COR-L47 (cell line): ENCODE measurements at regions not wholly inside any gene's neighbourhood (a gene's known extent, or its start where the extent isn't known, plus 50 kb on each side); places are given as distances from the start of the nearest gene placed in this dataset.

Experiments
- DNase-seq: peaks from one replicate; lab custom pipeline; 2025; lab: John Stamatoyannopoulos, UW

DNA sequence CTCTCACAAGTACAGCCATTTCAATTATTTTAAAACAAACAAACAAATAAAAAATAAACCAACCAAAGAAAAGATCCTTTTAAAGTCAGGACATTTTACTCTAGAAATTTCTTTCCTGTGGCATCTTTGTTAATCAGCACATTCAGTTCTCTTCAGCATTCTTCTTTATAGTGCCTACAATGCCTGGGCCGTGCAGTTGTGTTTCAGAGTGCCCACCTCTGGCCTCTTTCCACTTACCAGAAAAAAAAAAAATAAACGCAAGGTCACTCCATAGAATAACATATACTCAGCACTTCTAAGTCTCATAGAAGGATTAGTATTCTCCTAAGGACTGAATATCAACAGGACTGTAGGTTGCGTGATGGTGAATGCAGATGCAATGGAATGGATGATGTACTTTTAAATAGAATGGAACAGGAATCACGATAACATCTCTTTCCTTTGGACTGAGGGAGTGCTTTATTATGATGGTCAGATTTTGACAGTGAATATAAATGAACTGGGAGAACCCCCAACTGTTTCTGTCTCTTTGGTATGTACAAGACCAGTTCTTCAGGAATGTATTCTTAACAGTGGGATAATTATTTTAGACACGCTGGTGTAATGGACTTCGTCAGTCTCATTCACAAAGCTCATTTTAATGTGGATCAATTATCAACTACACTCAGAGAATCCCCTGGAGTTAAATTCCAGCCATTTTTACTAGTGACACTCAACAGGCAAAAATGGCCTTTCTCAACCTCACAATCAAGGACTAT is 125.0 kb upstream of the NBEA start:
- DNase-seq = no peak

DNA sequence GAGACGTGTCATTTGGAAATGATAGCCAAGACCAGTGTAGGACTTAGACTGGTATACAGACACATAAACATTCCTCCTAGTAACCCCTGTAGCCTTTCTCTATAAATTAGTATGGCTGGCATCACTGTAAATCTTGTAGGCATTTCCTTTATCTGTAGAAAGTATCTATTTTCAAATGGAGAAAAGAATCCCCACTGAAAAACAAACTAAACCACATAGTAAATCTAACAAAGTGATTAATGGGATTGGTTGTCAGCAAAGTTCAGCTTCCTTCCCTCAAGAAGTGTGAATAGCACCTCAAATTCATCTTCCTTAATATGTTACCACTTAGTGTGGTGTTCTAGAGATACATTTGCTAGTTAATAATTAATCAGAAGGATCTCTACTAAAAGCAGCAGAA is 119.4 kb upstream of the NBEA start:
- no peak for DNase-seq

DNA sequence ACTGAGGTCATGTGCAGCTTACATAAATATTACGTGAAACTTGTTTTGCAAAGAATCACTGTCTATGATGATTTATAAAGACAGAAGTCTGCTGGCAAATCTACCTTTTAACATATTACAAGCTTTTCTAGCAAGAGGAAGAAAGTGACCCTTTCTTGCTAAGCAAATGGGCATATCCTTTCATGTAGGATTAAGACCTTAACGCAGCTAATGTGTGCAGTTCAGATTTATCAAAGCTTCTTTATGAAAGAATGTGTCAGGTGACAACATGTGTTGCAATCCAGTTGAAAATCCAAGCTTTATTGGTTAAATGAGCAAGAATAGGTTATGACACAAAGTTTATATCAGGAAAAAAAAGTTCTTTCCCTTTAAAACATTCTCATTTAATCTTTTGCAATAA is 115.6 kb upstream of the NBEA start:
- DNase-seq = no peak

DNA sequence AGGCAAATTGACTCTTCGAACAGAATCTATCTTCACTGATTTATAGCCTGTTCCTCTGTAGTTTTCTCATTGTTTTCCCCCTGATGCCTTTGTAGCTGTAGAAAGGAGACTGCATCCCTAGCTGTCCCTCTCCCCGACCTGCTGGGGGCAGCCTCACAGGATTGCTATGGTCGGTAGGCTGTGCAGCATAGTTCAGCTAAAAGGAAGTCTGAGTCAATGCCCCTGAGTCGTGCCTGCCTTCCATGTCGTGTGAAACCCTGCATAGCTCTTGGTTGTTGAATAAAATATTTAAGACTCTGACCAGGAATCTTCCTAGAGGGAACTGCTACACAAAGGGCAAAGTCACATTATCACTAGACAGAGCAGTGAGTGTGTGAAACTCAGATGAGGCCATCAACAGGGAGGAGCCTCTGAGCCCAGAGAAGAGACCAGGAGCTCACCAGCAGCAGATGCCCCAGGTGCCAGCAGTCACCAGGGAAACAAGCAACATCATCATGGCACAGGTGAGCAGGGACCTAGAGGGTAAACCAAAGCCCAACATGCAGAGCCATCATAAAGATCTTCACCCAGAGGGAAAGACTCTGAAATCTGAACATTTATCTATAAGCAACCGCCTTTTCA is 108.4 kb upstream of the NBEA start:
- no peak for DNase-seq

DNA sequence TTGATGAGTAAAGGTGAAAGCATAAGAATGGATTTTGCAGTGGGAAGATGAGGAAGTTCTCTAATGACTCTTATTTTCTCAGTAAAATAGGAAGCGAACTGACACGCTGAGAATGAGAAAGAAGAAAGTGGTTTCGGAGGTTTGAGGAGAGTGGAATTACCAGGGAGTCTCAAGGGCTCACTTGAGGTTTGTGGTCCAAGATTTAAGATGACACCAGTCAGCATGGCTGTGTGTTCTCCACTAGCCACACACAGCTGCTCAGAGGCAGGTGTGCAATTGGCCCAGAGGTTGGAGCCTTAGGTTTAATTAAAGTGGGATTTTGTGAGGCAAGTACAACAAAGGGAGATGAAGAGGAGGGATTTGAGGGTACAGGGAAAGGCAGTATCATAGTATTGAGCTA is 99.6 kb upstream of the NBEA start:
- no peak for DNase-seq

DNA sequence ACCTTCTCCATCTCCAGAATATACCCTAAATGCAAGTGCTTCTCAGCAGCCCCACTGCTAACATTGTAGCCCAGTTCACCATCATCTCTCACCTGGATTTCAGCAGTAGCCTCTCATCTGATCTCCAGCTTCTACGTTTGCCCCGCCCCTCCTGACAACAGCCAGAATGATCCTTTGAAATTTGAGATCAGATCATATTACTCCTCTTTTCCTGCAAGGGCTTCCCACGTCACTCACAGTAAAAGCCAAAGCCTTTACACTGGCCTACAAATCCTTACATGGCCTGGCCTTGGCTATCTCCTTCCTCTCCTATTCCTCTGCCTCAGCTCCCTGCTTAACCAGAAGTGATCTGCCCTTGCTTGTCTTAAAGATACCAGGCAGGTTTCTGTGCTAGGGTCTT is 94.3 kb upstream of the NBEA start:
- no peak for DNase-seq

DNA sequence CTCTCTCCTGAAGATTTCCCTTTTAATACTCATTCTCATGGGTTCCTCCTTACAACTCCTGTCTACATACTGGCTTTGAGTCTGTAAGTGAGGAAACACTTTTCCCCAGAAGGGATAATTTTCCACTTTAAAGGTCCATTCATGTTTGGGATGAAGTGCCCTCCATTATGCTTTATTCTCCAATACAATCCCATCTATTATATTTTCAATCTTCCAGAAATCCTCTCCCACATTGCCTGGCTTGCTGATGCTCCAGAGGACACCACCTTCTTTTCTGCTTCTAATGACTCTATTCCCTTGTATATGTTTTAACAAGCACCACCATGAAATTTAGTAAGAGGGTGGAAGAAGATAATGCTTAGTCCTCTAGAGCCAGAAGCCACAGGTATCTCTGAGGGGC is 92.7 kb upstream of the NBEA start:
- no peak for DNase-seq

DNA sequence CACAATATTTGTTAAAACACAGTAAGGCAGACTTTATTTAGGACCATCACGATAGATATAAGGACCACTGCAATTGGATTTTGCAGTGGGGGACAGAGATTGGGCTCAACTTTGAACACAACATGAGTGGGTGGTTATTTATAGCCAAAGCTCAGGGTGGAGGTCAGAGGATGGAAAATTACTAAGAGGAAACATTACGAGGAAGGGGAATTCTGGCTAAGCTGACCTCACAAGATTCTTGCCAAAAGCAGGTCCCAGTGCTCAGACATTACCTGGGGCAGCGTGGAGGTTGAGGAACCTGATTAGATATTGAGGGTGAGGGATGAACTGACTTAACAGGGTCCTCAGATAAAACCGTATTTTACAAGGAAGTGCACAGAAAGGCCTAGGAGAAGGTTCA is 88.9 kb upstream of the NBEA start:
- DNase-seq = no peak

DNA sequence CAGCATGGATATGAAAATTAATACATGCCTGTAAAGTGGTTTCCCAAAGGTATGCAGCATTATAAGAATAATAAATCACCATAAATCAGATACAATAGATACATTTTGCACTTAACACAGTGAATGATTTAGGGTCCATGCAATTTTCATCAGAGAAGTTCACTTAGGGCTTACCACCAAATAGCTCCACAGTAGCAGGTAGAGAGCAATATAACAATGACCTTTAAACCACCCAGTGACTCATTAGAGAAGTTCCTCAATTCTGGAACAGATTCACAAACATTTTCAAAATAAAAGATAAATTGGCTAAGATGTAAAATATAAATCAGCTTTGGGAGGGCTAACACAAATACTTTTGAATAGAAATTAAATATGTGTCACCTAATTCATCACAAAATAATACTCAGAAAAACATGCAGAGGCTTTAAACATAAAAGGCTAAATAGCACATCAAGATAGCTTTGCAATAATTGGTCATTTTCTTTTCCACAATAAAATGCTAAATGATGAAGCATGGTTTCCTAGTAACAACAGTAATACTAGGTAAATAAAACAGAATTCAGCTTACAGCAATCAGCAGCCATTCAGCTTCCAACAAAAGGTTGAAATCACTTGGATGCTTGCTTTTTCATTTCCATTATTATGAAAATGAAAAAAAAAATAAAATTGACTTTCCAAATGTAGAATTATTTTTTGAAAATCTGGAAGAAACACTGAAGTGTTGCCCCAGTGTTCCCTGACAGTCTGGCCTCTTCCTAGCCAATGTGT is 84.3 kb upstream of the NBEA start:
- DNase-seq = peak; percentile 48

DNA sequence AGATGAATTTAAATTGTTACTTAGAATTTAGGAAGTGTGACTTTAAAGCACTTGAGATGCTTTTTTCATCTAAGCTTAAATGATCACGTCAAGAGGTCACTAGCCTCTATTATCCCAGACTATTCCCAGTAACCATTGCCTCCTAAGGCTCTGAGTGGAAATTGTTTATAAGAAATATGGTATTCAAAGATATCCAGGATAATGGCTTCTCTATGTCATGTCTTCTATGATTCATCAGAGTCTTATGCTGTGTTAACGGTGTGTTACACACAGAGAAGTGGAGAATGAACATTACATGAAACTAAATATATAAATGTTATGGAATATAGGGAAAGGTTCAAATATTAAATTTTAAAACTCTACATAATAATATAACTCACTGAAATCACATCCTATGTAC is 79.8 kb upstream of the NBEA start:
- no peak for DNase-seq

DNA sequence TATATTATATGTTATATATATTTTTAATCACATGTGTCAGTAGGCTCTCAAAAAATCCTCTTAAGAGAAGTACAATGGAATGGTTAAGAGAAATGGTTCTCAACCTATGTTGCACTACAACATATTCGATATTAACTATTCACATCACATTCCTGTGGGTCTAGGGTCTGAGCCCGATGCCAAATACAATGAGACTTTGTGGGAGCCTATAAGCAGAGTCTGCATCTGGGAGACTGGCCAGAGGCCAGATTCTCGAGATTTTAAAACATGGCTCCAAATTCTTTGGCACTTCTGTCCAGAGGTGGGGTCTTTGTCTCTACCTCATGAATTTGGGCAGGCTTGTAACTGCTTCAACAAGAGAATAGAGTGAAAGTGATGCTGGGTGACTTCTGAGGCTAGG is 79.4 kb upstream of the NBEA start:
- no peak for DNase-seq

DNA sequence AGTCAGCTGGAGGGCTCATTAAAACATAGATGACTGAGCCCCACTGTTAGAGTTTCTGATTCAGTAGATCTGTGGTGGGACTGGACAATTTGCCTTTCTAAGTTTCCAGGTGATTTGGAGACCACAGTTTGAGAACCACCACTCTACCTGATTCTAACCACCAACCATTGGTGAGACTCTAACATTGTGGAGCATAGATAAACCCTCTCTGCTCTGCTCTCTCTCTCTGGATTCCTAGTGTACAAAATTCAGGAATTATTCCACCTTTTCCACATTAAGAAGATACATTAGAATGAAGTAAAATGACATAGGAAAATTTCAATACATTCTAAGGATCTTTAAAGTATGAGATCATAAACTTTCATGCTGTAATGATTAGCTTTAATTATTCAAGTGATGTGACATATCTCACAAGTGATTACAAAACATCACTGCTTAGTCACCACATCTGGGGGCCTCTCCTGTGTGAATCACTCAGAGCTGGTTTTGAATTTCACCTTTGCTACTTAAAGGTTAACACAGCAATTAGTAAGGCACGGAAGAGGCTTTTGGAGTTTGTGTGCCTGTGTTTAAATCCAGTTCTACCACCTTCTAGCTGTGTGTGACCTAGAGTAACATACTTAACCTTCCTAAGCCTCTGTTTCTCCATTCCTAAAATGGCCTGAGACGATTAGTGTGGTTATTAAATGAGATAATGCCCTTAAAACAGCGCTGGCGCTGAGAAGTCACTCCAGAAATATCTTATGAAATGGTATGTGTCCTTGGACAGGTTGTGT is 78.5 kb upstream of the NBEA start:
- DNase-seq = no peak

DNA sequence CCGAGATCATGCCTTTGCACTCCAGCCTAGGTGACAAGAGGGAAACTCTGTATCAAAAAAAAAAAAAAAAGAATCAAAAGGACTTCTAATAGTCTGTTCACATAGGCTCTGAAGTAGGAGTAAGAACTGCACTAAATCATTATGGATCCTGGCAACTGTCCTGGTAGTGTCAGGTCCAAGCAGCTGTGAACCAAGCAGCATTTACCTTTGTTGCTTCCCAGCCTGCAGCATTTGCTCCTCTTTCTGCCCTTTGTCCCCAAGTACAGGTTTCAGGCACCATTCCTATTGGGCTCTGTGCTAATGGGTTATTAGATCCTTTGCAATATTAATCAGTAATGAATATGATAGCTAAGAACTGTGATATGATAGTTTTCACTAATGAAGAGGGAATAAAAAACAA is 77.4 kb upstream of the NBEA start:
- DNase-seq = no peak

DNA sequence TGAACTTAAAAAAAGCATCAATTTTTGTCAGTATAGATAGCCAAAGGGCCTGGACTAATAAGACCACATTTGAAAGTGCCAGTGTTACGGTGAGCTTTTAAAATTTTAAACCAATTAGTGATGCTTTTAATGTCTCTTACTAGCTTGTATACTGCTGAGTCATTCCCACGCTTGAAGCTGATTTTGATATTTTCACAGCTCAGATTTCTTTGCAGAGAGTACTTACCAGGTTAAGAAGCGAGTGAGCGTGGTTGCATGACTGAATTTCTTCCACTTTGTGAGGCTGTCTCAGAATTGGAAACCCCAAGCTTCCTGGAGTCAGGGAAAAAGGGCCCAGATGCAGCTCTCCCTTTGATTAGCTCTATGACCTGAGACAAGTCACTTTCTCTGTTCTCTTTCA is 74.5 kb upstream of the NBEA start:
- DNase-seq = no peak

DNA sequence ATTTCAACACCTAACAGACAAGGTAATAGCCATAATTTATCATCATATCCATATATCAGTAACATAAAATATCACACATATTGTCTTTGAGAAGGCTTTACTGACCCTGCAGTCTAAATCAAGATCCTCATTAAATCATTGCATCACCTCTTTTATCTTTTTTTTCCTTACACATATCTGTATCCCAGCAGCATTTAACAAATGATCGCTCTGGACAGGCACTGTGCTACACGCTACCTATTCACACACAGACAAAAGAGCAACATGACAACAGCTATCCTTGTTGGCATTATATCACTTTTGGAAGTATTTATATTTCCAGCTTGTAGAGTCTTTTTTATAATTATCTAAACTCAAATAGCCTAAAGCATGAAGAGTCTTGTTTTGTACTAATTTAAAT is 73.3 kb upstream of the NBEA start:
- no peak for DNase-seq

DNA sequence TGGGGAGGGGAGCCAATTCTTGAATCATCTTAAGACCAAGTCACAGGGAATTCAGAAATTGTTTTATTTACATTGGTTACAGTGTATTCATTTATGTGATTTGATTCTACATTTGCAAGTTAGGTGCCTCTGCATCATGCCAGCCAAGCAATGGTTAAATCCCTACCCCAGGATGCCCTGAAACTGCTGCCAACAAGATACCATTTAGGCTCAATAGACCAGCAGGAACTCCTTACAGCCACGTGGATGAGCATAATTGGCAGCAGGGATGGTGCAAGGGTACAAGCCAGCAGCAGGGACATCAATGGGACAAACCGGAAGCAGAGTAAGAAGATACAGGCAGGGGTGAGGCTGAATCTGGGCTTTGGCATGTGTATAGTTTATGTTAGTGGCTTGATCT is 72.4 kb upstream of the NBEA start:
- peak; percentile 76 for DNase-seq

DNA sequence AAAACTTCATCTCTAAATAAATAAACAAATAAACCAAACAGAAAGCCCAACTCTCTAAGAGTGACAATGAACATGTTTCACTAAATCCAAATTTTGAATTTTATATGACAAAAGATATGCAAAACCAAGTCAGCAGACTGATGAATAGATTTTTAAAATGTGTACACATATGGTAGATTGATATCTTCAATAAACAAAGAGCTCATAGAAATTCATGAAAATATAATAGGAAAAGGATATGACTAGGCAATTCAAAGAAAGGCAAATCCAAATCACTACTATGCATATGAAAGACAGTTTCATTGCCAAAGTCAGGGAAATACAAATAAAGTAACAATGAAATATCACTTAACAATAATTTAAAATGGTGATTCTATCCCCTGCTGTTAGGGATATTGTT is 63.7 kb upstream of the NBEA start:
- DNase-seq = no peak

DNA sequence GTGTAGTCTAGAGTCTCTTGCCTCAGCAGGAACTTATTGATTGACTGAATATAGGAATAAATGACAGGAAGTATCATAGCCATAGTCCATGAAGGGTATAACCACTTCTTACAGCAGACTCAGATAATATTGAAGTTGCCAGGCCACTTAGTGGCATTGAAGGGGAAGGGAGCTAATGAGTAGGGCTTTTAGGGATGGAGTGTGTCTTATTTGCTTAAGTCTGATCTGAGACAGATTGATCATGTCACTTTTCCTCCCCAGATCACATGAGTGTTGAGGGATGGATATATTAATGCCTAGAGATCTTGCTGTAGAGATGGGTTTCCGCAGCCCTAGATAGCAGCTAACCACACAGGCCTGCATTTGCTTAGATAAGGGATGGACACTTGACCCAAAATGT is 62.2 kb upstream of the NBEA start:
- DNase-seq = no peak

DNA sequence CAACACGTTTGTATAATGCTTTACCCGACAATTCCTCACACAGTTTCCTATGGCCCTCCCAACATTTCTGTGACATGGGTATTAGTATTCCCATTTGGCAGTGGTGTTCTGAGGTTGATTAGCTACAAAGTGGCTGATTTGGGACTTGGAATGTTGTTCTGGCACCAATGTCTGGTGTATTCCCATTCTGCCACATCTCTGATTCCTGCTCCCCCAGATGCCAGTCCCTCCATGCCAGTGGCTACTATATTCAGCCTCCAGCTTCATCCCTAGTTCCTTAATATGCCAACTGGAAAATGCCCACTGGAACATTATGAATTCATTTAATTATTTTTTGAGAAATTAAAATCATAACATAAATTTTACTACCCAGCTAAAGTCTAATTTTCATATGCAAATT is 60.6 kb upstream of the NBEA start:
- DNase-seq = no peak

DNA sequence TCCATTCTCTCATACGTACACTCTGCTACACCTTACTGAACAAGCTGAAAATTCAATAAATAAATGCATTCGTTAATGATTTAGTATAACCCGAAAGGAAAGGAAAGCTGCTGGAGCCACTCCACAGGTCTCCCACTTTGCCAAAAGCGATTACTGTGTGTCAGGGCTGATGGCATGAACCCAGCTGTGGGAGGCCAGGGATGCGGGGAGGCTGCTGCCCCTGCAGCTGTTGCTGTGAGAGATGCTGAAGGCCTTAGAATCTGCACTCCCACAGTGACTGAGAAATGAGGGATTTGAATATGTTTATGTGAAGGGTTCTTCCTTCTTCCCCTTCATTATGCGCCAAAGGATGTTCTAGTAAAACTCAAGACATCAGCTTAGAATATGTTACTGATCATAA is 58.7 kb upstream of the NBEA start:
- DNase-seq = no peak

DNA sequence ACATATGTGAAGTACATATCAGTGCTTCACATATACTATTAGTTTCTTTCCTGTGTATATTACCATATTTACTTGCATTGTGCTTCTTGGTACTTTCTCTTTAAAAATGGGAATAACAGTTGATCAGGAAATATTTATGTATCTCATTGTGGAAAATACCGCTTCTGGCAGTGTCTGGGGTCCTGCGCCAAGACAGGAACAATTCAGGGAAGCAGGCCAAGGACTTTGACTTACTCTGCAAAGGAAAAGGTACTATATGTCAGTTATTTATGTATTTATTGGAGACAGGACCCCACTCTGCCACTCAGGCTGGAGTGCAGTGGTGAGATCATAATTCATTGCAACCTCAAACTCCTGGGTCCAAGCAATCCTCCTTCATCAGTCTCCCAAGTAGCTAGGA is 57.7 kb upstream of the NBEA start:
- DNase-seq = no peak

DNA sequence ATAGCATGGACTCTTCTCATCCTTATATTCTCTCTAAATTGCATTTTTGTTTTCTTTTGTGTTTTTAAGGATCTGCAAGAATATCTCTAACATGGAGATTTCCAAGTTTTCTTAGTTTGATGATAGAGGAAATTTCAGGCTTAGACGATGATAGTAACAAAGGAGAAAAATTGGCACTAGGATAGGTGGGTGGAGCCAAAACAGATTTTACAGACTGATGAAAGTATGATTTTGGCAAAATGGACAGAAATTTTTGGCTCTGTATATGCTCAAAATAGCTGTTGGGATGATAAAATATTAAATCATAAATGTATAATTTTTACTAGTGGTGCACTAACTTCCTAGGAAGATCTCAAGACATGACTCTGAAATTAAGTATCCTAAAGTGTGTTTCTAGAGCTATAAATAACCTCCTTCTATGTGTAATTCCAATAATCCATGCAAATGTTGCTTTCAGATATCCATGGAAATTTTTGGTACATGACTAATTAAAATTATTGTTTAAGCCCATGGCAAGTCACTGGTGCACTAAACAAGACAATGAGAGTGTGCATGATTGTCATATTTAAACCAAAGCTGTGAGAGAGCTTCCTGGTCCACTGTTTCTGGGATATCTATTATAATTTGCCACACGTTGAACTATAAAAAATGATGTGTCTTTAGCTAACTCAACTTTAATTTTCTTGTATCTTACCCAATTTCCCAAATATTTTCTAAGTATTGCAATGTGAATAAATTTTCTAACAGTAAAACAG is 55.8 kb upstream of the NBEA start:
- DNase-seq = no peak
